NCI-H524 (cell line): ENCODE measurements at regions not wholly inside any gene's neighbourhood (a gene's known extent, or its start where the extent isn't known, plus 50 kb on each side); places are given as distances from the start of the nearest gene placed in this dataset.

Source experiments
- DNase-seq, 2 experiments: peaks; one replicate each; lab custom pipeline; 2025; lab: John Stamatoyannopoulos, UW

DNA sequence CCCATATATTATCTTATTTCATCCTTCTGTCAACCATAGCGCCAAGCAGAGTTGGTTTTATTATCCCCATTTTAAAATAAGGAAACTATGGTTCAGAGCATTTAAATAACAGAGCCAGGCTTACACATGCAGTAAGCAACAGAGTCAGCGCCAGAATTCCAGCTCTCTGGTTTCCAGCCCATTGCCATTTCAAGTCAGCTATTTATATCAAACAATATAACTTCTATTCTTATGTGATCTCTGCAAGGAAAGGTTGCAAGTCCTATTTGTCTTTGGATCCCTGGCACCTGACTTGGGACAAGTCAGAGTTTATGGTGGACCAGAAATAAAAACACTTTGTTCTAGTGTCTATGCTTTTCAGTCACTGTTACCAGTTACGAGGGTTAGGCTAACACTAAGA is 174.1 kb upstream of the EEA1 start:
- DNase-seq = no peak

DNA sequence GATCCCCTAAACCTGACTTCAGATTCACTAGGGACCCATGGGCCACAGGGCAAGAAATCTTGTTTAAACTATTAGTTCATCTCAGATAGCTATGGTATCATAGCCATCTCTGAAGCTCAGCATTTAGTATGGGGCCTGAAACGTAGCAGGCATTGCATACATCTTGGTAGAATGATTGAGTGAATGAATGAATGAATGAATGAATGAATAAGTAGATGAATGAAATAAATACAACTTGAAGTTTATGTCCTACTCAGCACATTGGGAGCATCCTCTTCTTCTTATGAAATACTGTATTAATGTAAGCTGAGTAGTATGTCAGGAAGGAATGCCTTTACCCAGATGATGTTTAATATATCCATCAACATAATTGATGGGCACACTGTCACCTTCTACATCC is 175.4 kb upstream of the EEA1 start:
- DNase-seq = no peak

DNA sequence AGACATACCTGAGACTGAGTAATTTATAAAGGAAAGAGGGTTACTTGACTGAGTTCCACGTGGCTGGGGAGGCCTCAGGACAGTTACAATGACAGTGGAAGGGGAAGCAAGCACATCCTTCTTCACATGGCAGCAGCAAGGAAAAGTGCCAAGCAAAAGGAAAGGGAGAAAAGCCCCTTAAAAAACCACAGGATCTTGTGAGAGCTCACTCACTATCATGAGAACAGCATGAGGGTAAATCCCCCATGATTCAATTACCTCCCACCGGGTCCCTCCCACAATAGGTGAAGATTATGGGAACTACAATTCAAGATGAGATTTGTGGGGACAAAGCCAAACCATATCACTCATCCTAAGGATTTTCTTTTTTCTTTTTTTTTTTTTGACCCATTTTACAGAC is 177.8 kb upstream of the EEA1 start:
- DNase-seq = no peak

DNA sequence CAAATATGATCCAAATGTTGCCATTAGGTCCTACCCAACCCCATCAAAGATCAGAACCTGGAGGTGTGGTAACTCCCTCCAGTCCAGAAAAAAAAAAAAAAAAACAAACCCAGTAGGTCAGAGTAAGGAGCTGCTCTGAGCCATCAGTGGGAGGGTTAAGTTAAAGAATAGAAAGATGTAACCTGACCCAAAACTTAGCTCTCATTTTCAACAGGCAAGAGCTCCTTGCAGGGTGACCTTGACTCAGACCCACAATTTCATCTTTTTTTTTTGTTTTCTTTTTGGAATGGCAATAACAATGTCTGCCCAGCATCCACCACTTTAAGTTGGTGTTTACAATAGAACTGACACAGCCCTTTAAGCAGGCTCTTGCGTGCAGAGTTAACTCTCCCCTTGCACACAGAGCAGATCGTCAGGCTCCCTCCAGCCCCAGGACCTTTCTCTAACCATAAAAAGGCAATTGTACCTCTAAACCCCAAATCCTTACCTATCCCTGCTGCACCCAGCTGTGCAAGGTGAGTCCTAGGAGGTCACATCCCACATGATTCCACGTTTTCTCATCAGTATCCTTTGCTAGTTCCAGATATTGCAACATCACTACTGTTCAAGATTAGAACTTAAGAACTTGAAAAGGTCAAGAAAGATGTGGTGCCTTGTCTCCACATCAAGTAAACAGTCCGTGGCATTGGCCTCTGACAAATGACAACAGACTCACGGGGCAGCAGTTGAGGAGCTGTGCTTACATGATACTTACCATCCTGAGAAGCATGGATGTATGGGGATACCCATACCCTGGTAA is 178.6 kb upstream of the EEA1 start:
- no peak for DNase-seq

DNA sequence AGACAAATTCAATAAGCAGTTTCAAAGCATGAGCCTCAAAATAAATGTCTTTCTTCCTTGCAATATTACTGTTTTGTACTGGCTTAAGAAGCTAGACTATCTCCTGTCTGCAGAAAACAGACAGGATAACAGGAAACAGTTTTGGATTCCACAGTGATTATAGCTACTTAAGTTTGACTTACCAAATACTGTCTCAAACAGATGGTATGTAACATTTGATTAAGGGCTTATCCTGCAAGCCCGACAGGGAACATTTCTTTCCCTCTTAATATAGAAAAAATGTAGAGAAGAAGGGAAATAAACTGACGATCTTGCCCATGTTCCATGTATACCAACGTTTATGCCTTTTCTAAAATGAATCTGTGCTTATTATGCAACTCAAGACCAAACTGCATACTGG is 179.9 kb upstream of the EEA1 start:
- peak; percentile 1 to 69 for DNase-seq

DNA sequence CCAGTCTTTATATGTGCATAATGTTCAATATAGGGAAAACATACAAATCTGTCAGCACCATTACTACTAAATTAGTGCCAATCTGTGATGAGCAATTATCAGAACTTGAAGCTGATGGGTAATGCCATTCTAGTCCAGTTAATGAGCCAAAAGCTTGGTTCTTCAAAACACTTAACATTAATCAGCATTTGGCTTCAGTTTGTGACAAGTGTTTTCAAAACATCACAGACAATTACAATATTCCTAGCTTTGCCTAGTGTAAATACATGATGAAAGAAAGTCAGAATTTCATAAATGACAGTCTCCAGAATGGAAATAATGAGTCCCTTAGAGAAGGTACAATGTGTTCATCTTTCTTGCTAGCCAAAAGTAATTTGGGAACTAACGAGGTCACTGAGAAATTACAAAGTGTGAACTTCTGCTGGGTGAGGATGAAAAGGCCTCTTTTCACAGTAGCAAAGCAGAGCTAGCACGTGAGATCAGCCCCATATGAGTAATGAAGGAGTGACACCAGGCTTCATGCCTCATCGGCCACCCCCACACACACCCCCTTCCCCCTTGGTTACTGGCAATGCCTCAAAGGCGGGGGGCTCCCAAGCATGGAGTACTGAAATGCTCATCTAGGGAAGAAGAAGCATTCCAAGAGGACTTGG is 180.6 kb upstream of the EEA1 start:
- peak; percentile 46 to 53 for DNase-seq

DNA sequence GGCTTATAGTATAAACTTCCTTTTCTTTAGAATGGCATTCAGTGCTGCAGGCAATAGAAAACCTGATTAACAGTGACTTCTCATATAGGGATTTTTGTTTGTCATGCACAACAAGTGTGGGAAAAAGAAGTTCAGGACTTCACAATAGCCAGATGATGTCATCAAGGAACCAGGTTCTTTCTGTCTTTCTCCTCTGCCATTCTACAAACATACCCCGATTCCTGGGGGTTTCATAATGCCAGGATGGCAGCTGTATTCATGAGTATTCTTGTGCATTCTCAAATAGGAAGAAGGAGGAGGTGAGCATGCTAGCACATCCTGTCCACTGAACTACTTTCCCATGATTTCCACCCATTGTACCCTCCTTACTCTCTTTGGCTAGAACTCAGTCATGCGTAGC is 182.7 kb upstream of the EEA1 start:
- DNase-seq = no peak

DNA sequence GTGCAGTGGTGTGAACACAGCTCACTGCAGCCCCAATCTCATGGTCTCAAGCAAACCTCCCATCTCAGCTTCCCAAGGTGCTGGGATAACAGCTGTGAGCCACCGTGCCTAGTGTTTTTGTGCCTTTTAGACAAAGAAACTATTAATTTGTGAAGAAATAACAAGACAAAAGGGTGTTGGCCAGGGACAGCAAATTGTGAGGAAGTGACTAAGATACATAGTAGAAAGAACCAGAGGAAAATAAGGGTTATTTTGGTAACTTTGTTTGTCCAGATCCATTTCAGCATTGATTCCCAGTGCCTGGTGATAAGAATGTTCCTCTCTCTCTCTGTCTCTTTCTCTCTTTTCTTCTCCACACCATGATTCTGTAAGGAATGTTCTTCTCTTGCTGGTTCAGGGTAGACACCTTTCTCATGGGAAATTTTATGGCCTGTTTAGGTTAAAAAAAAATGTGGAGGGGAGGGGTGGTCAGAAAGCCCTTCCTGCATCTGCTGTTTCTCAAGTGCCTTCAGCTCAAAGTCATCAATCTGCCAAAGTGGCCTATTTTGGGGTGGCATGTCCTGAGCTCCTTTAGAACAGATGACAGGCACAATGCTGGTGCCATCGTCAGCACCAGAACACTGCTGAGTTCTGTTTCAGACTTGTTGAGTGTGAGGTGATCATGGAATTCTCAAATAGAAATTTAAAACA is 184.4 kb upstream of the EEA1 start:
- peak; percentile 6 to 49 for DNase-seq

DNA sequence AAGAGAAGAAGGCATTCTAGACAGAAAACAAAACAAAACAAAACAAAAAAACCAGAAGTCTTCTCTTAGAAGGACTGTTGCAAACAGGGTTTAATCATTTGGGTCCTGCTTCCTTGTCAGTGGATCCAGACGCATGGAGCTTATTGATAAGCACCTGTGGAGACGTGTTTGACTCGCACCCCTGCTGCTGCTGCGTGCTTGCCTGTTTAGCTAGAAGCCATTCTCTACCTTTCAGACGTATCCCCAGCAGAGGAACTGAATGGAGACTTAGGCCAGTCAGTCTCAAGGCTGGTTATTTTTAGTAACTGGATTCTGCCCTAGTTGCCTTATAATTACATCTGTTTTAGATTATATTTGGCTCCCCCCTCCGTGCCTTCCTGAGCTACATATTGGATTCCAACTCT is 186.1 kb upstream of the EEA1 start:
- DNase-seq = no peak

DNA sequence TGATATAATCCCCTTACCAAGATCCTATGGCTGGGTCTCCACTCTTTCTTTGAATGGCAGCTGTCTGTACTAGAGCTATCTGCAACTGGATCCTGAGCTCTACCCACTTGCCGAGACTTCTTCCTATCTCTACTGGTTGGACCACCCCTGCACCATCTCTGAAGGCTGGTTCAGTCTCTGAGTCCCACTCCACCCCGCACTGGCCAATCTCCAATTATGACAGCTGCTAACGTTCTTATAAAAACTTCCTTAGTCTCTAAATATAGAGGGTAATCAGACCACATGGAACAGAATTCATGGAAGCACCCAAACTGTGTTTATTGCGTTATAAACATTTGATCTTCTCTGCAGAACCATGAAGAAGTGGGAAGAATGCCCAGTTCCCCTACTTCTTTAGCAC is 186.6 kb upstream of the EEA1 start:
- no peak for DNase-seq

DNA sequence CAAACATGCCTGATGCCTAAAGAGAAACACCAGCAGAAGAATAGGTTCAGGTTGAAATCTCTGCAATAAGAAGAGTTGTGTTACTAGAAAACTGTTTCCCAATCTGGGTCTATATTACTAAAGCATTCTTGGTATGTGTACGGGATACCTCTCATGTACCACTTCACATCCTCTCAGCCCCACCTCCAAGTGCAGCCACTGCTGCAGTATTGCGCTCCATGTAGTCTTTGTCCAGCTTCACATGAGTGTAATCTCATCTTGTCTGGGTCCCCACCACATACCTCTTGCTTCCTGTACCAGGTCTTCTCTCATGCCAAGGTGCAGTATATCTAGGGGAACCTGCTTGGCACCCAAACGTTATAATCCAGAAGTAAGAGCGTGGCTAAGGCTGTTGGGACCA is 187.5 kb upstream of the EEA1 start:
- DNase-seq = no peak

DNA sequence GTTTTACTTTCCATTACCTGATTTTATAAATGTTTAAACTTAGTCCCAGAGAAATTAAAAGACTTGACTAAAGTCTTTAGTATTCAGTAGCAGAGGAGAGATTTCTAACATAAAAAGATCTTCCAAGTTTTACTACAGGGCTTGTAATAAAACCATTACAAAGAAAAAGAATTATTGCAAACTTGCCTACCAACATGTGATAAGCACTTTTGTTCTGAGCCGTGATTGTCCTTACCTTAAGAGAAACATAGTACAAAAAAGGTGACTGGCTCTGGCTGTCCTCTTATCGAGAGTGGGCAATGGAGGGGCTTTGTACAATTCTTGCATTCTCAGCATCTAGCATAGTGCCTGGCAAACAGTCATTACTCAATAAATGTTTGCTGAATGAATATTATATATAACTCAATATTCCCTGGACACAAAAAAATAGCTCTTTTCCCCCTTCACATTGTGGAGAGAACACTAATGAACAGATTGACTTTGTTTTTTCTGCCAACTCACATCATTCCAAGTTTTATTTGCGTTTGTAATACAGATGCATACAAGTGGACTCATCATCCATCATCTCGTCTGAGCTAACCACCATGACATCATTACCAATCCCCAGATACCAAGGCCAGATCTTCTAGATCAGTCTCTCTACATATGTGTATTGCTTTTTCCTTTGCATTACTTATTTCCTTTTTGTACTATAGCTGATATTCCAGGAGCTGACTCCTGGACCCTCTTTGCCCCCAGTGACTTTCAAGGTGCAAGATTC is 192.8 kb upstream of the EEA1 start:
- no peak for DNase-seq

DNA sequence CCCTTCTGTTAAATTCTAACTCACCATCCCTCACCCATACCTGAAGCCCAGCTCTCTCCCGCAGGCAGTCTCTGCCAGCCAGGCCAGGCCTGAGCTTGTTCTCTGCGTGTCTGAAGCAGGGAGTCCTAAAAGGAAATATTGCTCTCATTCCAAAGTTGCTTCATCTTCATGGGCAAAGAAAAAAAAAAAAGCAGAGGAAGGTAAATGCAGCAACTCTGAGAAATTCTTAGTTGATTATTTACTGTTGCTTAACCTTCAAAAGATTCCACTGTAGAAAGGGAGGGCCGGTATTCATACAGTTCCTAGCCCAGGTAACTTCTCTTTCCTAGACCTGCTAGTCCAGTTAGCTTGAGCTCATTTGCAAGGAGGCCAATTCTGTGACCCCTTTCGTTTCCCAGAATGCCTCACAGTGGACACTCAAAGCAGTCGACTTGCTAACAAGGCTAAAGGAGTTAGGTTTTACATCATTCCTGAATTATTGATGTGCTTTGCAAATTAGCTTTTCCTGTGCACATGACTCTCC is 193.5 kb upstream of the EEA1 start:
- DNase-seq = no peak

DNA sequence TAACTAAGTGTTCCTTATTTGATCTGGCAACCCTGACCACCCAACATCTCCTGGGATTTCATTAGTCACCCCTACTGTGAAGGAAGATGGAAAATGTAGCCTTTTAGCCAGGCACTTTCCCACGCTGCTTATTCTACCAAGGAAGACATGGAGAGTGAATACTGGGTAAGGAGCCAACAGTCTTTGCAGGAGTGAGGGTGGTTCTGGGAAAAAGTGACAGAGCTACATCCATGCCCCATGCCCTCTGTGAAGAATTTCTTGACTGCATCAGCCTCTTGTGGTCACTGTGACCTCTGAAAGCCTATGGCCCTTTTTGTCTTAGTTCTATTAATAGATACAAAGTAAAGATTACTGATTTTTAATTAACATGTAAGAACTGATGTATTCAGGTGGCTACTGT is 196.0 kb upstream of the EEA1 start:
- no peak for DNase-seq

DNA sequence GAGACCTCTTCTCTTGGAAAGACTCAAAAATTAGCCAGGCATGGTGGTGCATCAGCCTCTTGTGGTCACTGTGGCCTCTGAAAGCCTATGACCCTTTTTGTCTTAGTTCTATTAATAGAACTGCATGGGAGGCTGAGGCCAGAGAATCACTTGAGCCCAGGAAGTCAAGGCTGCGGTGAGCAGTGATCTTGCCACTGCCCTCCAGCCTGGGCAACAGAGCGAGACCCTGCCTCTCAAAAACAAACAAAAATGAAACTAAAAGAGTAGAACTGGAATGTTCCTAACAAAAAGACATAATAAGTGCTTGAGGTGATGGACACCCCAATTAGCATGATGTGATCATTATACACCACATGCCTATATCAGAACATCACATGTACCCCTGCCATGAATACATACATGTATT is 197.0 kb upstream of the EEA1 start:
- no peak for DNase-seq

DNA sequence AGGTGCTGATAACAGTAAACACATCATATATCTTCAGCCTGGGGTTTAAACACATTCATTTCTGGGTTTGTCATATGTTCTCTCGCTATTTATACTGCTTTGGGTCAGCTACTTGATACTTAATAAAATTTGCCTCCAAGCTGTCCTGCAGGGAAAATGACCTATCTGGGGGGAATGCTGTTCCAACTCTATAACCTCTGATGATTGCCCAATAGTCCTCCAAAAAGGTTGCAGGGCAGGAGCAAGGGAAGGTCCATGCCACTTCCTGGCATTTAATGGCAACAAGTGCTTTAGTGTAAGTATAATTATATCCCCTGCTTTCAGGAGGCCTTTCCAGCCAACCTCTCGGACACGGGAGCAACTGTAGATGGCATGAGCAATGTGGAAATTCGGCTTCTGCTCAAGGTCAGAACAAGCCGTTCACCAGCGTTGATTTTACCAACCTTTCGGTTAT is 198.0 kb upstream of the EEA1 start:
- no peak for DNase-seq

DNA sequence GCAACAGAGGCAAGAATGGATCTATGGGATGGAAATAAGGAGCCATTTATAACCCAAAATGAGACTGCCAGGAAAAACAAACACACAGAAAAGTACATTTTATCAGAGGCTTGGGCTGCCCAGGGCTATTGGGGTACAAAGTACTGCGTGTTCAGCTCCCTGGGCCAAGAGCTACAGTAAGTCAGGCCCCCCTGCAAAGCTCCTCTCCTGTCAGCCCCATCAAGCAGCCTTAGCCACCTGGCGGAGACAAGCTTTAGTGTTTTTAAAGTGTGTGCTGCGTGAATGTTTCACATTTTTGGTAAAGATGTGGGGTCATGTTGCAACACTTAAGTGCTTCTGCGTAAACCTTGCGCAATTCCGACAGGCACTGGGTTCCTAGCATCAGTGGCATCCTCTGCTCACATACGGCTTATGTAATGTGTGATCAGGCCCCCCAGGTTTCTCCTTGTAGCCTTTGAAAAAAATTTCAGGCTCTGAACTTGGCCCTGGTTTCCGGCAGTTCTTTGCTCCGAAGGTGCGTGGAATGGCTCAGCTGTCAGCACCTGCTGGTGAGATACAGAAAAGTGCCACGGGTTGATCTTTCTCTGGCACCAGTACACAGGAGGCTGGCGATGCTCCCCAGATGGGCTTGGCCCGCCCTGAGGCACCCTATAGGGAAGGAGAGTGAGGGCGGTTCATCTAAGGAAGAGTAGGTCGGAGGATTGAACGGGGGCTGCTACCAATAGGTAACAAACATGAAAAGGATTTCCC is 198.7 kb upstream of the EEA1 start:
- DNase-seq = peak; percentile 13 to 43

DNA sequence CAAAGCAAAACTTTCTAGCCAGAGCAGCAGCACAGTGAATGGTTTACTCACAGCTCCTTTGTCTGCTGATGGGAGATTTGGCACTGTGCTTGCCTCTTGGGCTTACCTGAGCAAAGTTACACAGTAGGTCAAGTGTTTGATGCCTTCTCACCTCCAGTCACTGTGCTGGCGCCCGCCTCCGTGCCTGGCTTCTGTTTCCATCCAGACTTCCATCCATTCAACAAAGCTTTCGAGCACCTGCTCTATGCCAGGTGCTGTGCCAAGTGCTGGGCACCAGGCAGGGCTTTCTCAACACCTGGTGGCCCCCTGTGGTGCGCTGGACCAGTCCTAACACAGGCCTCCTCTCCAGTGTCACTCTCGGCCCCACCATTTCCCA is 199.2 kb upstream of the EEA1 start:
- DNase-seq = no peak

DNA sequence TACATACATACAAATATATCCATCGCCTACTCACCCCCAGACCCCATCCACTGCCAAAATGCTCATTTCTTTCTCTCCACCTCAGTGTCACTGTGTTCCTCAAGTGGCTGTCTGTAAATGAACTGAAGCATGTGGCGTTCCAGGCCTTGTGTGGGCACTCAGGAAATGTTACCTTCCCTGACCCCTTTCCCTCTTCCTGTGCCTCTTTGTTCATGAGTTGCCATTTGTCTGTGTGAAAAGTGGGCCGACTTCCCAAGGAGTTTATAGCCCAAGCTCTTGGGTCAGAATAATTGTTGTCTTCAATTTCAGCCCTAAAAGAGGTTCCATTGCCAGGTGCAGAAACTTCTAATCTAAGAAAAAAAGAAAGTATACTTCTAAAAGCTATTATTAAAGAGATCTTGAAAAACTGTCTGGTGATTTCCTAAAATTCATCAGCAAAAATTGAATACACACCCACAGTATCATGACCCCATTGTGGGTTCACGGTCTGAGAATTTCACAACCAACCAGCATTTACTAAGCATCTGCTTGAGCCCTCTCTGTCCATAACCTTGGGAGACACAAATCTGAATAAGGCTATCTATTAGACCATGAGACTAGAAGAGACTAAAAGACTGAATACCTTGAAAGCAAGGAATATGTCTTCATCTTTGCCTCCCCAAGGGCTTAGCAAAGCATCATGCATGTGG is 201.4 kb upstream of the EEA1 start:
- no peak for DNase-seq

DNA sequence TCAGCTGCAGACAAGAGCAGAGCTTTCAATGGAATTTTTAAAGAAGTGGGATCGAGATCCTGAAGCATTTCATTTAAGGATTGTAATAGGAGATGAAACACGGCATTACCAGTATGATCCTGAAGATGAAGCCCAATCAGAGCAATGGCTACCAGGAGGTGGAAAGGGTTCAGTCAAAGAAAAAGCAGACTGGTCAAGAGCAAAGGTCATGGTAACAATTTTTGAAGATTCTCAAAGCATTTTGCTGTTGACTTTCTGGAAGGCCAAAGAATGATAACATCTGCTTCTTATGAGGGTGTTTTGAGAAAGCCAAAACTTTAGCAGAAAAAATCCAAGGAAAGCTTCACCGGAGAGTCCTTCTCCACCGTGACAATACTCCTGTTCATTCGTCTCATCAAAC is 204.3 kb upstream of the EEA1 start:
- DNase-seq = no peak
